Nephron progenitor cell (in vitro differentiated cells): ENCODE measurements at regions not wholly inside any gene's neighbourhood (a gene's known extent, or its start where the extent isn't known, plus 50 kb on each side); places are given as distances from the start of the nearest gene placed in this dataset.

Experiments used
- DNase-seq: peaks from one replicate; pipeline ENCODE4 v3.0.0; 2021
- H3K27ac Mint-ChIP-seq: 2 replicates; pipeline ENCODE4 v1.8.0; 2021; ENCODE audit warnings: mild to moderate bottlenecking, moderate library complexity, mixed read lengths
- H3K27me3 Mint-ChIP-seq: 2 replicates; pipeline ENCODE4 v1.8.0; 2021; ENCODE audit warnings: mild to moderate bottlenecking, low read depth, mixed read lengths; ENCODE audit not compliant: poor library complexity
- H3K36me3 Mint-ChIP-seq: 2 replicates; pipeline ENCODE4 v1.8.0; 2021; ENCODE audit warnings: low read depth, mixed read lengths
- H3K4me1 Mint-ChIP-seq: 2 replicates; pipeline ENCODE4 v1.8.0; 2021; ENCODE audit warnings: mixed read lengths
- H3K4me3 Mint-ChIP-seq: 2 replicates; pipeline ENCODE4 v1.8.0; 2021; ENCODE audit warnings: mild to moderate bottlenecking, moderate library complexity, mixed read lengths
- H3K9me3 Mint-ChIP-seq: 2 replicates; pipeline ENCODE4 v1.8.0; 2021; ENCODE audit warnings: mild to moderate bottlenecking, moderate library complexity, mixed read lengths
- CTCF ChIP-seq: fragments of 200-600 bp; sonication (generic); IDR thresholded peaks from 2 replicates; pipeline ENCODE4 v1.5.0; 2021; ENCODE audit warnings: antibody characterized with exemption

- H3K27ac Mint-ChIP-seq = peak overlapping the region; percentile 80
- H3K36me3 Mint-ChIP-seq = no peaks in the 10 kb centered on the region
- peaks cover 27% of the 10 kb centered on the region for H3K27me3 Mint-ChIP-seq
- H3K9me3 Mint-ChIP-seq = peaks cover 3% of the 10 kb centered on the region
- peak overlapping the region; percentile 16 for H3K4me3 Mint-ChIP-seq
- peak; percentile 36 for DNase-seq
- TF ChIP-seq CTCF = no peak
- H3K4me1 Mint-ChIP-seq = peaks cover 63% of the 10 kb centered on the region
These were observed 172.1 kb downstream of the RBFOX3 start for GRCh38 chr17:79438546-79439334.

DNA sequence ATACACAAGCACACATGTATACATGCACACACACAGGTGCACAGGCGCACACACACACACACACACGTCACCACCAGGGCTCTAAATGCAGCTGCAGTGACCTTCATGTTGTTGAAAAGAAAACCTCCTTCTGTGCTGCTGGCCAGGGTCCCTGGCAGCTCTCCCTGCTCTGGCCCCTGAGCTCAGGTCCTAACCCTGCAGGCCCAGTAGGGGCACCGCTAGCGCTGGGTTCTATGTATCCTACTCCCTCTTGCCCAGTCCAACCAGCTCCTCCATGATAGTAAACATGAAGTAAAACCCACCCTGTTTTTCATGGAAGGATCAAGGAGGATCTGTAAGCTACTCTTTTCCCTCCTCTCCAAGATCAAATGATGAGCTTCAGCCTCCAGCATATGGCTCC, 172.8 kb downstream of the RBFOX3 start:
- Mint-ChIP-seq H3K9me3 (peaks cover 3% of the 10 kb centered on the region), H3K27me3 (peaks cover 32% of the 10 kb centered on the region), H3K4me3 (no peak overlapping the region), H3K4me1 (peaks cover 56% of the 10 kb centered on the region), H3K27ac (no peak overlapping the region), H3K36me3 (no peaks in the 10 kb centered on the region)
- TF ChIP-seq CTCF = no peak
- DNase-seq = no peak

DNA sequence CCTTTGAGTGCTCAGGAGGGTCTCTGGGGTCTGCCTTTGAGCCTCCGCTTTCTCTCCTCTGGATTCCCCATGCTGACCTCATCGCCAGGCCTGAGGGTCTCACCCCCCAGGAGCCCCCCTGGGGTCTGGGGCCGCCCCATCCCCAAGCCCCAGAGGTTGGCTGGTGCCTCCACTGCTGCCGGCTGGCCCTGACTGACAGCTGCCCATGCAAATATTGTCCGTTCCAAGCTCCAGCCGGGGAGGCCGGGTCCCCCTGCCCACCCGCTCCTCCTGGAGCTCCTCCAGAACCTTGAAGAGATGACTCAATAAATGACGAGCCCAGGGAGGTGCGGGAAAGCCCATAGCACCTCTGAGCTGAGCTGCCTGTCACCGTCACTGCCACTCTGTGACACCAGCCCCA, 173.8 kb downstream of the RBFOX3 start:
- peaks cover 3% of the 10 kb centered on the region for H3K9me3 Mint-ChIP-seq
- H3K4me1 Mint-ChIP-seq = peaks cover 53% of the 10 kb centered on the region
- TF ChIP-seq CTCF = no peak
- no peak overlapping the region for H3K27ac Mint-ChIP-seq
- peaks cover 37% of the 10 kb centered on the region for H3K27me3 Mint-ChIP-seq
- H3K4me3 Mint-ChIP-seq = no peak overlapping the region
- no peak for DNase-seq
- H3K36me3 Mint-ChIP-seq = no peaks in the 10 kb centered on the region

- DNase-seq = no peak
- H3K27ac Mint-ChIP-seq = no peak overlapping the region
- TF ChIP-seq CTCF = no peak
These were observed 174.9 kb downstream of the RBFOX3 start for GRCh38 chr17:79435962-79436361.

GRCh38 chr17:79435296-79435695, 175.6 kb downstream of the RBFOX3 start:
- peaks cover 3% of the 10 kb centered on the region for H3K9me3 Mint-ChIP-seq
- no peak for DNase-seq
- no peak overlapping the region for H3K27ac Mint-ChIP-seq
- no peak overlapping the region for H3K4me3 Mint-ChIP-seq
- no peak for TF ChIP-seq CTCF
- peaks cover 38% of the 10 kb centered on the region for H3K27me3 Mint-ChIP-seq
- H3K36me3 Mint-ChIP-seq = no peaks in the 10 kb centered on the region
- H3K4me1 Mint-ChIP-seq = peaks cover 41% of the 10 kb centered on the region

More at GRCh38 chr17:79435962-79436361, 174.9 kb downstream of the RBFOX3 start:
- no peaks in the 10 kb centered on the region for H3K36me3 Mint-ChIP-seq
- H3K9me3 Mint-ChIP-seq = peaks cover 3% of the 10 kb centered on the region
- peaks cover 48% of the 10 kb centered on the region for H3K4me1 Mint-ChIP-seq
- H3K27me3 Mint-ChIP-seq = peaks cover 37% of the 10 kb centered on the region
- H3K4me3 Mint-ChIP-seq = no peak overlapping the region

GRCh38 chr17:79434215-79434614, 176.6 kb downstream of the RBFOX3 start:
- Mint-ChIP-seq H3K36me3 (no peaks in the 10 kb centered on the region), H3K9me3 (peaks cover 3% of the 10 kb centered on the region), H3K4me3 (no peak overlapping the region), H3K27me3 (peaks cover 39% of the 10 kb centered on the region), H3K27ac (no peak overlapping the region), H3K4me1 (peaks cover 32% of the 10 kb centered on the region)
- TF ChIP-seq CTCF = no peak
- DNase-seq = no peak
